GM18858 (cell line): ENCODE measurements at regions not wholly inside any gene's neighbourhood (a gene's known extent, or its start where the extent isn't known, plus 50 kb on each side); places are given as distances from the start of the nearest gene placed in this dataset.
"Not testable (repeated sequence)": the region's sequence is repeated elsewhere in the genome, so short reads cannot be mapped to it uniquely, and the experiment has no call there.

Source experiments
- ATAC-seq: cut with Tn5 transposase; IDR thresholded peaks from one replicate; pipeline ENCODE4 v1.9.1; 2021; ENCODE audit not compliant: unreplicated experiment

GRCh38 chr4:66955784-66956183 lies 589.5 kb downstream of the CENPC start:
- ATAC-seq = no peak

- ATAC-seq = no peak
Measured at GRCh38 chr4:66949419-66949818, 595.9 kb downstream of the CENPC start.

DNA sequence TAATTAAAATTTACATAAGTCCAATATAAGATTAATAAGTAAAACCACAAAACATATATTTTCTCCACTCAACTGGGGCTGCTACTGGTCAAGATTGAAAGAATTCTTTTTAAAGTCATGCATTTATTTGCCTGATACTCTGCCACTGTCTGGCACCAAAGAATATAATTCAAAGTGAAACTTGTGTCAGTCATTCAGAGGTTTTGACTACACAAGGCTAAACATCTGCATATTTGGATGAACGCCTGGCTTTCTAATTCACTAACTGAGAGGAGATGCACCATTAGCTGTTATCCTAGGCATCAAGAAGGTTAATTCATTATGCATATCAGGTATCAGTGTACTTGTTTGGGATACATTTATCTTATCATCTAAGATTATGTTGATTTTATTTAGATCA lies 598.5 kb downstream of the CENPC start:
- ATAC-seq = no peak

- ATAC-seq = no peak
Measured at GRCh38 chr4:66943112-66943511, 602.2 kb downstream of the CENPC start.

DNA sequence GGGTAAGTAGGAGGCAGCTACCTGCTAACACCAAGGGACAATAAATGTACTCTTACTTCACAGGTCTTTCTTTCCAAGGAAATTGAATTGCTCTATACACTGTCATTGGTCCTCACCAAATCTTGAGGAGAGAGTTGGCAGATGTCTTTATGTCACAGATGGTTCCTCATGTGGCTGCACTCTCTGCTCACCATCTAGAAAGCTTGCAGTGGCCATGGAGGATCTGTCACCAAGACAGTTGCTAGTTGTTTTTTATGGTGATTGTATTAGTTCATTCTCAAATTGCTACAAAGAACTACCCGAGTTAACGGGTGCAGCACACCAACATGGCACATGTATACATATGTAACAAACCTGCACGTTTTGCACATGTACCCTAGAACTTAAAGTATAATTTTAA lies 613.3 kb downstream of the CENPC start:
- not testable (repeated sequence) for ATAC-seq

GRCh38 chr4:66930206-66930605 lies 615.1 kb downstream of the CENPC start:
- ATAC-seq = no peak

DNA sequence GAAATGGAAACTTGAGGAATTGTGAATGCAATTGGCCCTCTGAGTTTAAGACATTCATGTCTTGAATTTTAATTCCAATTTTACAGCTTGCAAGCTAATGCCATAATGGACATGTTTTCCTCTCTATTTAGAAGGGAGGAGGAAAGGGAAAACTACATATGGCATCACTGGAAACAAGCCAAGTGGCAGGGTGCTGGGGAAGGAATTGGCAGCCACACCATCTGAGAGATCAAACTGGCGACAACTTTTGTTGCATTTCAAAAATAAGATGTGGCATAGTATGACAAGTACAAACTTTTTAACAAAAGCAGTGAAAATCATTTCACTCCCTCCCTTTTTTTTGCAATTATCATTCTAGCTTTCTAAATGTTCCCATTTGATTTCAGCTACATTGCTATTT lies 615.6 kb downstream of the CENPC start:
- no peak for ATAC-seq

DNA sequence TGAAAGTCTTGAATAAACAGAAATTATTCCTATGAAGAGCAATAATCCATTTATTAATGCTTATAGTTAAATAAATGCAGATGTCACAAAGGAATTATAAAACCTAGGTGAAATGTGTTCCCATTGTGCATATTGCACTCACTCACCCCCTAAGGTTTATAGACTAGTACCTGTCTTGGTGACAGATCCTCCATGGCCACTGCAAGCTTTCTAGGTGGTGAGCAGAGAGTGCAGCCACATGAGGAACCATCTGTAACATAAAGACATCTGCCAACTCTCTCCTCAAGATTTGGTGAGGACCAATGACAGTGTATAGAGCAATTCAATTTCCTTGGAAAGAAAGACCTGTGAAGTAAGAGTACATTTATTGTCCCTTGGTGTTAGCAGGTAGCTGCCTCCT lies 616.4 kb downstream of the CENPC start:
- ATAC-seq = not testable (repeated sequence)

- ATAC-seq = no peak
Measured at GRCh38 chr4:66927937-66928336, 617.4 kb downstream of the CENPC start.

DNA sequence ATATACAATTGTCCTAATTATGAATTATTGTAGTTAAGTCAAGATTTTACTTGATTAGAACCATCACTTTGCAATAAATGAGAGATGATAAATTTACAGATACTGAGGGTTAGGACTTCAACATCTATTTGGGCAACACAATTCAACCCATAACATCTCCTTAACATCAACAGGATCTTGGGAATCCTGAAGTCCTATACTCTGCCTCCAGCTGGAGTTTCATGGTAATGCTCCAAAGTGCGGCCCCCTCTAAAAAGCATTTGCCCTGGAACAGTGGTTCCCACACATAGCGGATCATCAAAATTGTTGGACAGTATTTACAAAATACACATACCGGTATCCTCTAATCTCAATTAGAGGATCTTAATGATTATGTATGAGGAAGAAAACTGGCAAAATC lies 618.6 kb downstream of the CENPC start:
- no peak for ATAC-seq

- ATAC-seq = no peak
Measured at GRCh38 chr4:66923081-66923865, 622.0 kb downstream of the CENPC start.

GRCh38 chr4:66921433-66921832 lies 623.9 kb downstream of the CENPC start:
- no peak for ATAC-seq

GRCh38 chr4:66920514-66920913 lies 624.8 kb downstream of the CENPC start:
- ATAC-seq = no peak

DNA sequence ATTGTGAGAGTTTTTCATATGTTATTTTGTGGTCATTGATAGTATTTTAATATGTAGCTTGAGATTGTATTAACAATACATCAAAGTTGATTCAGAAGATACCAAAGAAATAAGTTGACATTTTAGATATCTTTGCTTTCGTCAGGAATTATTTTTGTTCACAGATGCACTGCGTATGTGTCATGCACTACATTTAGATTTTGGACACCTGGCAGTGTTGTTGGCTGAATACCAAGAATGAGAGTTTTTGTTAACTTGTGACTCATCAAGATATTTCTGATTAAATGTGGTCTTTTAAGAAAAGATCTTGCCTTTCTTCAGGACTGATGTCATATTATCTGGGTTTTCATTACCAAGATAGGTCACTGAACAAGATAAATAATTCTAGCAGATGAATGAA lies 633.4 kb downstream of the CENPC start:
- ATAC-seq = no peak

- ATAC-seq = no peak
Measured at GRCh38 chr4:66906314-66906713, 639.0 kb downstream of the CENPC start.

GRCh38 chr4:66899422-66900065 lies 645.8 kb downstream of the CENPC start:
- ATAC-seq = no peak

- no peak for ATAC-seq
Measured at GRCh38 chr4:66893807-66894206, 651.5 kb downstream of the CENPC start.

- ATAC-seq = no peak
Measured at GRCh38 chr4:66887061-66887460, 658.2 kb downstream of the CENPC start.

- no peak for ATAC-seq
Measured at GRCh38 chr4:66885501-66886165, 659.7 kb downstream of the CENPC start.

DNA sequence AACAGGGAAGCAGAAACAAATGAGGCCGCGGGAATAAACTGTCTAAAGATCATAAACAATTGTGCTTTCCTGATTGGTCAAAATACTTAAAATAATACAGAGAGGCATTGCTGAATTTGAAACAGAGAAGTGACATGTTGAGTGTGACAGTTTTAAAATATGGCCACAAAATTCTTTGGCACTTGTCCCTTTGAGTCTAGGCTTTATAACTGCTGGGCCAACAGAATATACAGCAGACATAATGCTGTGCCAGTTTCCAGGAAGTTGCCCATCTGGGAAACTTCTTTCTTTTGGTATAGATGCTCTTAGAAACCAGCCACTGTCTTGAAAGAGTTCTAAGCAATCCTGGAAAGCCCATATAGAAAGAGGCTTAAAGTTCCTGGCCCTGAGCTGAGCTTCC lies 668.4 kb downstream of the CENPC start:
- ATAC-seq = no peak

GRCh38 chr4:66872661-66873060 lies 672.6 kb downstream of the CENPC start:
- no peak for ATAC-seq

DNA sequence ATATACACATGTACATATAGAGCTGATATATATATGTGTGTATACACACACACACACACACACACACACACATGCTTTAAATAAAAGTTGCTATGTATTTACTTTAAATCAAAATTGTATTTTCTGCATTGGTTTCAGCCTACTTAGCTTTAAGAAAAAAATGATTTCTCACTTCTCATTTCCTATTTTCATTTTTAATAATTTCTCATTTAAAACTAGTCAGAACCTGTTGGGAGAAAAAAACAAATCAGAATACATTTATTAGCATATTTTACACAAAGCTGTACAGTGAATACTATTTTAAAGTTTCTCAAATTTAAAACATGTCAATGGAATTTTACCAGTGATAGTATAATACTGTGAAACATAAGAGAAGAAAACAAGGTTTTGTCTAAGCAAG lies 681.8 kb downstream of the CENPC start:
- no peak for ATAC-seq
